HUES64 (cell line): ENCODE measurements at regions not wholly inside any gene's neighbourhood (a gene's known extent, or its start where the extent isn't known, plus 50 kb on each side); places are given as distances from the start of the nearest gene placed in this dataset.
"Not testable (repeated sequence)": the region's sequence is repeated elsewhere in the genome, so short reads cannot be mapped to it uniquely, and the experiment has no call there.

Experiments used
- H3K27ac ChIP-seq: 2 replicates; pipeline ENCODE4 v1.7.0; 2013; ENCODE audit warnings: low read depth, low read length, inconsistent platforms
- H3K27me3 ChIP-seq: 2 replicates; pipeline ENCODE4 v1.6.1; 2013; ENCODE audit warnings: mild to moderate bottlenecking, low read length; ENCODE audit not compliant: insufficient read depth
- H3K36me3 ChIP-seq: 2 replicates; pipeline ENCODE4 v1.6.1; 2013; ENCODE audit warnings: mild to moderate bottlenecking, low read length; ENCODE audit not compliant: insufficient read depth
- H3K4me1 ChIP-seq: 2 replicates; pipeline ENCODE4 v1.6.1; 2013; ENCODE audit warnings: mild to moderate bottlenecking, low read length, moderate library complexity; ENCODE audit not compliant: insufficient read depth
- H3K4me3 ChIP-seq: 2 replicates; pipeline ENCODE4 v1.5.1; 2013; ENCODE audit warnings: mild to moderate bottlenecking, low read length, moderate library complexity
- H3K9ac ChIP-seq: 2 replicates; pipeline ENCODE4 v1.6.1; 2013; ENCODE audit warnings: mild to moderate bottlenecking, low read depth, low read length
- H3K9me3 ChIP-seq: 2 replicates; pipeline ENCODE4 v1.6.1; 2013; ENCODE audit warnings: low read depth, low read length; ENCODE audit not compliant: insufficient read depth
- WGBS: fragments of 150-250, 120-280 bp; methylation state at CpG from one replicate; pipeline ENCODE4 v1.1.7; 2013; ENCODE audit warnings: missing lambda C conversion rate; 5-methylcytosine and 5-hydroxymethylcytosine counted together

DNA sequence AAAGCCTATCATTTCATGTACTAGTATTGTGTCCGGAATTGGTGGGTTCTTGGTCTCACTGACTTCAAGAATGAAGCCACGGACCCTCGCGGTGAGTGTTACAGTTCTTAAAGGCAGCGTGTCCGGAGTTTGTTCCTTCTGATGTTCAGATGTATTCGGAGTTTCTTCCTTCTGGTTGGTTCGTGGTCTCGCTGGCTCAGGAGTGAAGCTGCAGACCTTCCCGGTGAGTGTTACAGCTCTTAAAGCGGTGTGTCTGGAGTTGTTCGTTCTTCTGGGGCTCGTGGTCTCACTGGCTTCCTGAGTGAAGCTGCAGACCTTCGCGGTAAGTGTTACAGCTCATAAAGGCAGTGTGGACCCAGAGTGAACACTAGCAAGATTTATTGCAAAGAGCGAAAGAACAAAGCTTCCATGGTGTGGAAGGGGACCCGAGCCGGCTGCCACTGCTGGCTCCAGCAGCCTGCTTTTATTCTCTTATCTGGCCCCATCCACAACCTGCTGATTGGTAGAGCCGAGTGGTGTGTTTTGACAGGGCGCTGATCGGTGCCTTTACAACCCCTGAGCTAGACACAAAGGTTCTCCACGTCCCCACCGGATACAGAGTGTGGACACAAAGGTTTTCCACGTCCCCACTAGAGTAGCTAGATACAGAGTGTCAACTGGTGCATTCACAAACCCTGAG, 341.5 kb downstream of the RFPL4B start:
- H3K4me3 ChIP-seq, H3K27ac ChIP-seq, H3K27me3 ChIP-seq, H3K4me1 ChIP-seq, H3K9ac ChIP-seq, H3K9me3 ChIP-seq, H3K36me3 ChIP-seq: not testable (repeated sequence)
- 95% methylated on average over 24 of the region's 24 CpGs for WGBS

DNA sequence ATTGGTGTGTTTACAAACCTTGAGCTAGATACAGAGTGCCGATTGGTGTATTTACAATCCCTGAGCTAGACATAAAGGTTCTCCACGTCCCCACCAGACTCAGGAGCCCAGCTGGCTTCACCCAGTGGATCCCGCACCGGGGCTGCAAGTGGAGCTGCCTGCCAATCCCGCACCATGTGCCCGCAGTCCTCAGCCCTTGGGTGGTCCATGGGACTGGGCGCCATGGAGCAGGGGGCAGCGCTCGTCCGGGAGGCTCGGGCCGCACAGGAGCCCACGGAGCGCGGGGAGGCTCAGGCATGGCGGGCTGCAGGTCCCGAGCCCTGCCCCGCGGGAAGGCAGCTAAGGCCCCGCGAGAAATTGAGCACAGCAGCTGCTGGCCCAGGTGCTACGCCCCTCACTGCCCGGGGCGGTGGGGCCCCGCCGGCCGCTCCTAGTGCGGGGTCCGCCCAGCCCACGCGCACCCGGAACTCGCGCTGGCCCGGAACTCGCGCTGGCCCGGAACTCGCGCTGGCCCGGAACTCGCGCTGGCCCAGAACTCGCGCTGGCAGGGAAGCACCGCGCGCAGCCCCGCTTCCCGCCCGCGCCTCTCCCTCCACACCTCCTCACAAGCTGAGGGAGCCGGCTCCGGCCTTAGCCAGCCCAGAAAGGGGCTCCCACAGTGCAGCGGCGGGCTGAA, 342.2 kb downstream of the RFPL4B start:
- H3K27me3 ChIP-seq, H3K9ac ChIP-seq, H3K4me1 ChIP-seq, H3K9me3 ChIP-seq, H3K36me3 ChIP-seq, H3K4me3 ChIP-seq, H3K27ac ChIP-seq: not testable (repeated sequence)
- WGBS: 98% methylated on average over 54 of the region's 56 CpGs

DNA sequence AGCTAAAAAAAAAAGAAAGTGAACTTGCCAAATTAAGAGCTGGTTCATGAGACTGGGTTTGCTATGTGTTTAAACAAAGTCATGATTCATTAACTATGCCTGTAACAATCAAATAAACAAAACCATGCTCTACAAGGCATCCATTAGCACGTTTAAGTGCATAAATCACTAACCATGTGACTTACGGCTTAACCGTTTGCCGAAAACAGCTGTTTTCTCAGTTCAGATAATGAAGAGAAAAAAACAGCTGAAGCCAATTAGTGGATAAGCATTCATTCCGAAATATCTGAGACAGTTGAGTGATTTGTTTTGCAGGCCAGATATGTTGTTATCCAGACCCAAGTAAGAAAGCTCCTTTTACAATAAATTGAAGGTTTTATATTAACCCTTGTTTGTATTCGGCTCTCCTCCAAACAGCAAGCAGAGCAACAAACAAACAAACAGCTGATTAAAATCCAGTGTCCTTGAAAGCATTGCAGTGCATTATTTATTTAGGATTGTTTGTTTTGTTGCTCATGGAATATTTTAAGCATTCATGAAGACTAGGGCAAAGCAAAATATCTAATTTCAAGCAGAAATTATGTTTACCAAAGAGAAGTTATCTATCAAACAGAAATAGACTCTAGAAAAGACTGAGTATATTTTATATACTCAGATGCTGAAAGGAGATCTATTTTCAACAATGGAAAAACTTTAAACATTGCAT, 343.5 kb downstream of the RFPL4B start:
- H3K27ac ChIP-seq: no peak overlapping the region
- 86% methylated on average over 5 of the region's 6 CpGs for WGBS
- H3K4me1 ChIP-seq: 0 out of 2 replicates have a peak, but pooled peaks cover 4% of the 10 kb centered on the region
- no peaks in the 10 kb centered on the region for H3K36me3 ChIP-seq
- H3K9me3 ChIP-seq: no peaks in the 10 kb centered on the region
- H3K4me3 ChIP-seq: no peak overlapping the region
- no peak overlapping the region for H3K9ac ChIP-seq
- H3K27me3 ChIP-seq: no peaks in the 10 kb centered on the region

DNA sequence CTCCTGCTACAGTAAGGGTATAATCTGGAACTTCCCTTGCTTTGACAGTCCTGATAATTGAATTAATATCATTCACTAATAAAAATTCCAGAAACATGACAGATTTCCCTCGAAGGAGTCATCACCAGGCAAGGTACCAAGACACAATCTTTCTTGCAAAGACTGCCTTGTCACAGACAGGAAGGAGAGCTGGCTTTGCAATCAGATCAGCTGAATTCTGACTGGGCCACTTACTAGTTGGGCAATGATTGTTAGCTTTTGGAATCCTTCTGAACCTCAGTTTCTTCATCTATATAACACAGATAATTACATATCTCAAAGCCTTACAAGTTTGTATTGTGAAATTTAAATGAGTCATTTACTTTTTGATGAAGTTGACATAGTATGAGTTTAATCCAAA, 344.2 kb downstream of the RFPL4B start:
- WGBS: 91% methylated on average over 1 of the region's 1 CpG
- no peaks in the 10 kb centered on the region for H3K9me3 ChIP-seq
- H3K9ac ChIP-seq: no peak overlapping the region
- H3K36me3 ChIP-seq: no peaks in the 10 kb centered on the region
- 0 out of 2 replicates have a peak, but pooled peaks cover 4% of the 10 kb centered on the region for H3K4me1 ChIP-seq
- no peak overlapping the region for H3K27ac ChIP-seq
- H3K4me3 ChIP-seq: no peak overlapping the region
- no peaks in the 10 kb centered on the region for H3K27me3 ChIP-seq

DNA sequence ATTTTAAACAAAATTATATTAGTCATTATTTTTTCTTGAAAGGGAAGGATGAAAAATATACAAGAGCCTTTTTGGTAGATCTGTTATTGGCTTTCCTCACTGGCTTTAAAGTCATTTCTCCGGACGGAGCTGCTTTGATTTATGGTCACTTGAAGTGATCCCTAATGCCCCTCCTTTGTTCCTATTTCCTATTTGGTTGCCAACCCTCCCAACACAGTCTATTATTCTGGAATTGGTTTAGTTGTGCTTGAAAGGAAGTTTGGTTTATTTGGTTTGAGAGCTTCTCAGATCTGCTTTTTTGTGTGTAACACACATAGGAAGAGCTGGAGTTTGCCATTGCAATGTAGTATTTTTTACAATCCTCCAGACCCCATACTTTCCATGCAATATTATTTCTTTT, 347.9 kb downstream of the RFPL4B start:
- WGBS: 89% methylated on average over 2 of the region's 2 CpGs
- Histone ChIP-seq H3K36me3 (no peaks in the 10 kb centered on the region), H3K4me1 (0 out of 2 replicates have a peak, but pooled peaks cover 4% of the 10 kb centered on the region), H3K4me3 (no peak overlapping the region), H3K9ac (no peak overlapping the region), H3K27ac (no peak overlapping the region), H3K27me3 (no peaks in the 10 kb centered on the region), H3K9me3 (no peaks in the 10 kb centered on the region)

DNA sequence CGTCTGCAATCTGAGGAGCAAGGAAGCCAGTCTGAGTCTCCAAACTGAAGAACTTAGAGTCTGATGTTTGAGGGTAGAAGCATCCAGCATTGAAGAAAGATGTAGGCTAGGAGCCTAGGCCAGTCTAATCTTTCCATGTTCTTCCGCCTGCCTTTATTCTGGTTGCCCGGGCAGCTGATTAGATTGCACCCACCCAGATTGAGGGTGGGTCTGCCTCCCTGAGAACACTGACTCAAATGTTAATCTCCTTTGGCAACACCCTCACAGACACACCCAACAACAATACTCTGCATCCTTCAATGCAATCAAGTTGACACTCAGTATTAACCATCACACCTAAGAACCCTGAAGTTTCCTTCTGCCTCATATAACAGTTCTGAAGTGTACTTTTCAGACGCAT, 350.1 kb downstream of the RFPL4B start:
- WGBS: 93% methylated on average over 4 of the region's 4 CpGs
- Histone ChIP-seq H3K36me3 (no peaks in the 10 kb centered on the region), H3K27ac (no peak overlapping the region), H3K4me1 (no peaks in the 10 kb centered on the region), H3K9me3 (no peaks in the 10 kb centered on the region), H3K27me3 (no peaks in the 10 kb centered on the region), H3K4me3 (no peak overlapping the region), H3K9ac (no peak overlapping the region)

DNA sequence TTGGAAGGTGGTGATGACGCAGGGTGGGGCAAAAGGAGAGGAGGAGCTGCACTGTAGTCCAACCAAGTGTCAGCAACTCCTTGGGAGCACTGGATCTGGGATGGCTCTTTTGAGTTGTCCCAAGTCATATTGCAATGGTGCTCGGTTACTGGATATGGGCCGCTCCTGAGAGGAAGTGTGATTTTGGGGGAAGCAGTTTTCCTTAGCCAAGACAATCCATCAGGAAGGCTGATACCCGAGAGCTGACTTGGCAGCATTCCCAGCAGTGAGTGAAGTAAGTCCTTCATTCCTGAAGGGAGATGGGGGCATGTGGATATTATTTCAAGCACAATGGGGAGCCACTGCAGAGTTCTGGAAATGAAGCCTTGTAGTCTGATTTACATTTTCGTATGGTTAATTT, 354.1 kb downstream of the RFPL4B start:
- Histone ChIP-seq H3K27me3 (no peaks in the 10 kb centered on the region), H3K9ac (no peak overlapping the region), H3K4me1 (peaks cover 5% of the 10 kb centered on the region; the same call in 1 of the 2 replicates), H3K4me3 (no peak overlapping the region), H3K9me3 (no peaks in the 10 kb centered on the region), H3K27ac (no peak overlapping the region), H3K36me3 (no peaks in the 10 kb centered on the region)
- 92% methylated on average over 5 of the region's 5 CpGs for WGBS

DNA sequence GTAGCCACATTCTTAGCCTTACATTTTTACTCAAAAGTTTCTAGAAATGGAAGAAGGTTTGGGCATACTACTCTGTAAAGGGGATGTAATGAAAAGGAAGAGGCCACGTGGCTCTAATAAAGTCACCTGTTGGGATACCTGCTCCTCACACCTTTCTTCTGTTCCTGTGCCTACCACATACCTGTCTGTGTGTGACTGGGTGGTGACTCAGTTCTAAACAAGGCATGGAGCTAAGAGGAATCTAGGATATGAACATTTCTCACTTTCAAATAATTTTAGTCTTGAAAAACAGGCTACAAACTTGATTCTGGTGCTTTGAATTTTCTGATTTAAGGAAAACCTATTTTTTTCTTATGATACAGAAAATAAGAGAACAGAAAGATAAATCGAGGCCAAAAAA, 363.6 kb downstream of the RFPL4B start:
- Histone ChIP-seq H3K36me3 (no peaks in the 10 kb centered on the region), H3K9ac (no peak overlapping the region), H3K4me1 (no peaks in the 10 kb centered on the region), H3K9me3 (no peaks in the 10 kb centered on the region), H3K27ac (no peak overlapping the region), H3K4me3 (no peak overlapping the region), H3K27me3 (no peaks in the 10 kb centered on the region)
- 56% methylated on average over 1 of the region's 2 CpGs for WGBS

DNA sequence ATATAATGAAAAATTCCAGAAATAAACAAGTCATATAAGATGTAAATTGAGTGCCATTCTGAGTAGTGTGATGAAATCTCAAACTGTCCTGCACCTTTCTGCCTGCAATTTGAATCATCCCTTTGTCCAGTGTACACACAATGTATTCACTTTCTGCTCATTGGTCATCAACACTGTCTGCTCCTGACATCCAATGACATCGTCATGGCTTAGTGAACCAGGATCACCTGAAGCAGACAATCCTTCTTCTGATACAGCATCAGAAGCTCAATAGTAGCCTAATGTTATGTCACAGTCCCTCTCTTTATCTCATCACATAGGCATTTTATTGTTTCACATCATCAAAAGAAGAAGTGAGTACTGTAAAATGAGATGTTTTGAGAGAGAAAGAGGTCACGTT, 366.3 kb downstream of the RFPL4B start:
- Histone ChIP-seq H3K9me3 (no peaks in the 10 kb centered on the region), H3K4me3 (no peak overlapping the region), H3K36me3 (no peaks in the 10 kb centered on the region), H3K4me1 (no peaks in the 10 kb centered on the region), H3K9ac (no peak overlapping the region), H3K27ac (no peak overlapping the region), H3K27me3 (no peaks in the 10 kb centered on the region)
- 95% methylated on average over 1 of the region's 2 CpGs for WGBS

DNA sequence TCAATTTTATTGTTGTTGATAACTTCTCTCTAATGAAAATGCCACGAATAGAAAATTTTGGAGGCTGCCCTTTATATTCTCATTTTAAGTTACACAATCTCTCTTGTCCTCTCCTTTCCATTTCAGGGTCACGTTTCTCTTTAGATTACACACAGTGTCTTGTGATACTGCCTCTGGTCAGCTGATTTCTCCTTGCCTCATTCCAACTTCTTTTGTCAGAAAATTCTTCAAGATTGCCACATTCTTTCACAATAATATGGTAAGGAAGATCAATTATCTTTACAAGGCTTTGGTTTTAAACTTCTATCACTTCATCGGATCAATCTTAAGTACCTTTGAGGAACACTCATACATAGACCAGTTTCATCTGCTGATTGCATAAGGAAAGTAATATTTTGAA, 370.3 kb downstream of the RFPL4B start:
- Histone ChIP-seq H3K9me3 (no peaks in the 10 kb centered on the region), H3K36me3 (no peaks in the 10 kb centered on the region), H3K27ac (no peak overlapping the region), H3K4me3 (no peak overlapping the region), H3K9ac (no peak overlapping the region), H3K27me3 (no peaks in the 10 kb centered on the region), H3K4me1 (no peaks in the 10 kb centered on the region)
- 84% methylated on average over 3 of the region's 3 CpGs for WGBS

DNA sequence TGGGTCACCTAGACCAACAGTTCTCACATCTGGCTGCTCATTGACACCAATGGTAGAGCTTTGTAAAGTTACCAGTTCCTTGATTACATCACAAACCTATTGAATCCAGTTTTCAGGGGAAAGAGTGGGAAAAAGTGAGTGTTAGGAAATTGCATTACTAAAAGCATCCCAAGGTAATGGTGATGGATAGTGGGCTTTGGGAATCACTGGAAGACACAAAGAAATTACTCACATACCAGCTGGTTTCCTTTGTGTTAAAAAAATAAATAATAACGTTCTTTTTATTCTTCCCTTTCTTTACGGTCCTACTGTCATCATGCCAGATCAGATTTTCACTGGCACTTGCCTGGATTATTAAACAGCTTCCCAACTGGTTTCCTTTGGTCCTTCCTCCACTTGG, 370.7 kb downstream of the RFPL4B start:
- H3K4me3 ChIP-seq: no peak overlapping the region
- WGBS: 92% methylated on average over 2 of the region's 2 CpGs
- no peaks in the 10 kb centered on the region for H3K36me3 ChIP-seq
- H3K27ac ChIP-seq: no peak overlapping the region
- no peaks in the 10 kb centered on the region for H3K4me1 ChIP-seq
- H3K9ac ChIP-seq: no peak overlapping the region
- H3K9me3 ChIP-seq: no peaks in the 10 kb centered on the region
- H3K27me3 ChIP-seq: no peaks in the 10 kb centered on the region
